Testis (tissue), 2 donors: ENCODE measurements at regions not wholly inside any gene's neighbourhood (a gene's known extent, or its start where the extent isn't known, plus 50 kb on each side); places are given as distances from the start of the nearest gene placed in this dataset.

ENCODE experiments used
- DNase-seq: peaks from one replicate; pipeline ENCODE4 v3.0.0-alpha.2; 2019
- H3K27ac ChIP-seq, 2 donors: fragments of 200-600 bp; sonication (generic); one replicate each; pipeline ENCODE4 v1.5.1; 2019
- H3K27me3 ChIP-seq: fragments of 200-600 bp; sonication (generic); one replicate; pipeline ENCODE4 v1.5.1; 2019
- H3K36me3 ChIP-seq: fragments of 200-600 bp; sonication (generic); one replicate; pipeline ENCODE4 v1.5.1; 2017; ENCODE audit warnings: low read depth; ENCODE audit errors: missing control alignments
- H3K4me1 ChIP-seq: fragments of 200-600 bp; sonication (generic); one replicate; pipeline ENCODE4 v1.5.1; 2019
- H3K4me3 ChIP-seq, 2 donors: fragments of 200-600 bp; sonication (generic); one replicate each; pipeline ENCODE4 v1.5.1; 2017 to 2019
- H3K9me3 ChIP-seq: fragments of 200-600 bp; sonication (generic); one replicate; pipeline ENCODE4 v1.5.1; 2017
- POLR2A ChIP-seq: fragments of 450-650 bp; IDR thresholded peaks from one replicate; pipeline ENCODE4 v1.6.1; 2017; ENCODE audit warnings: antibody characterized with exemption, mild to moderate bottlenecking, moderate library complexity
- WGBS, 2 donors: methylation state at CpG; one replicate each; pipeline ENCODE4 v1.1.5; 2018; 5-methylcytosine and 5-hydroxymethylcytosine counted together
- intact Hi-C: fragments of 100-400 bp; cut with DNase I; formaldehyde crosslinking; loops from one replicate; pipeline ENCODE4 v1.15.1; 2023; ENCODE audit warnings: low total_unique reads
- TF ChIP-seq, protein P1 (sequence below), 3 experiments: fragments of 450-650 bp in 2 of 3; fragments of 200-600 bp in 1 of 3; sonication (generic) in 1 of 3; IDR thresholded peaks; one replicate each; pipeline ENCODE4 v1.5.1; 2016 to 2019; ENCODE audit warnings: antibody characterized with exemption in 3 of 3, mild to moderate bottlenecking in 2 of 3, moderate library complexity in 1 of 3

DNA sequence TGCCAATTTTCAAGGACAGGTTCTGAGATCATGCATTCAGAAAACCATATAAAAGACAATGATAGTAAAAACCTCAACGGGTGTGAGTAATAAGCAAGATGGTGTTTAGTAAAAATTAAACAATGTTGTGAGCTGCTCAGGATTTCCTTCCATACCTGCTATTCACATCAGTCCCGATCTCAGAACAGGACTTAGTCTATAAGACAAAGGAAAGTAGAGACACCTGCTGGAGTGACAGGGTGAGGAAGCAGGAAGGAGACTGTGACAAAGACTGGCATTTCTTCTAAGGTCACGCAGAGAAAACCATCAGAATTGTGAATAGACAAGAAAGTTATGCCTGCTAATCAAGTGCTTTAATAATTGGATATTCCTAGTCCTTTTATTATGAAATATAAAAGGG, 648.0 kb downstream of the DACH1 start:
- H3K27me3 ChIP-seq: no peaks in the 10 kb centered on the region
- TF ChIP-seq, protein P1, sequence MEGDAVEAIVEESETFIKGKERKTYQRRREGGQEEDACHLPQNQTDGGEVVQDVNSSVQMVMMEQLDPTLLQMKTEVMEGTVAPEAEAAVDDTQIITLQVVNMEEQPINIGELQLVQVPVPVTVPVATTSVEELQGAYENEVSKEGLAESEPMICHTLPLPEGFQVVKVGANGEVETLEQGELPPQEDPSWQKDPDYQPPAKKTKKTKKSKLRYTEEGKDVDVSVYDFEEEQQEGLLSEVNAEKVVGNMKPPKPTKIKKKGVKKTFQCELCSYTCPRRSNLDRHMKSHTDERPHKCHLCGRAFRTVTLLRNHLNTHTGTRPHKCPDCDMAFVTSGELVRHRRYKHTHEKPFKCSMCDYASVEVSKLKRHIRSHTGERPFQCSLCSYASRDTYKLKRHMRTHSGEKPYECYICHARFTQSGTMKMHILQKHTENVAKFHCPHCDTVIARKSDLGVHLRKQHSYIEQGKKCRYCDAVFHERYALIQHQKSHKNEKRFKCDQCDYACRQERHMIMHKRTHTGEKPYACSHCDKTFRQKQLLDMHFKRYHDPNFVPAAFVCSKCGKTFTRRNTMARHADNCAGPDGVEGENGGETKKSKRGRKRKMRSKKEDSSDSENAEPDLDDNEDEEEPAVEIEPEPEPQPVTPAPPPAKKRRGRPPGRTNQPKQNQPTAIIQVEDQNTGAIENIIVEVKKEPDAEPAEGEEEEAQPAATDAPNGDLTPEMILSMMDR (IDR thresholded peaks at IDR 0.05): no peak
- TF ChIP-seq POLR2A: no peak
- 76 to 82% methylated on average over 3 of the region's 3 CpGs for WGBS, 2 donors
- intact Hi-C loops: no loop called here
- H3K36me3 ChIP-seq: no peaks in the 10 kb centered on the region
- no peak for DNase-seq
- no peak overlapping the region for H3K4me3 ChIP-seq
- H3K27ac ChIP-seq: no peak overlapping the region
- H3K9me3 ChIP-seq: no peaks in the 10 kb centered on the region
- no peaks in the 10 kb centered on the region for H3K4me1 ChIP-seq

GRCh38 chr13:71217827-71218226, 649.2 kb downstream of the DACH1 start:
- no peak for TF ChIP-seq POLR2A
- 92 to 94% methylated on average over 3 of the region's 3 CpGs for WGBS, 2 donors
- Histone ChIP-seq H3K27ac (no peak overlapping the region), H3K9me3 (no peaks in the 10 kb centered on the region), H3K36me3 (no peaks in the 10 kb centered on the region), H3K4me3 (no peak overlapping the region), H3K27me3 (no peaks in the 10 kb centered on the region), H3K4me1 (no peaks in the 10 kb centered on the region)
- no peak for DNase-seq
- intact Hi-C loops: no loop called here

DNA sequence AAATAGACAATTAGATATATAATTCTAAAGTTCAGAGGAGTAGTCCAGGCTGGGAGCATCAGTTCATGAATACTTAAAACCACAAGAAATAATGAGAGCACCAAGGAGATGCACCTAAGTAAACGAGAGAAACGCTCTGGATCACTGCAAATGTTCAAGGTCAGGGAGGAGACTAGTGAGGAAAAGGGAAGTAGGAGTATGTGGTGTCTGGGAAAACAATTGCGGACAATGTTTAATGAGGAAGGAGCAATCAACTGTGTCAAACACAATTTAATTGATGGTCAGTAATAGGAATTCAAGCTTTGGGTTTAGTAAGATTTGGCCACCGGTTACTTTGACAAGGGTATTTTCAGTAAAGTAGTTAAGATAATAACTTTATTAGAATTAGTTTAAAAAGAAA, 652.2 kb downstream of the DACH1 start:
- intact Hi-C loops: no loop called here
- no peaks in the 10 kb centered on the region for H3K36me3 ChIP-seq

DNA sequence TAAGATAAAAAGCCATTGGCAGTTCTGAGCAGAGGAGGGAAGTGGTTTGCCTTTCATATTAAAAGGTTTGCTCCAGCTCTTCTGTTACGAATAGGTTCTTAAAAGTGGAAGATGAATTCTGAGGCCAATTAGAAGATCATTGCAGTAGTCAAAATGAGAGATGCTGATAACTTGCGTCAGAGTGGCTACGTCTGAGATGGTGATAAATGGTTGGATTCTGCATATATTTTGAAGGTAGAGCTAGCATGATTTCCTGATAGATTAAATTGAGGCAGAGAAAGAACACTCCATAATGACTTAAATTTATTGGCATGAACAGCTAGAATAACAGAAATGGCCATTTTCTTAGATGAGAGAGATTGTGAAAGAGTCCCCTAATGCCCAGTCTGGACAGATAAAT, 652.6 kb downstream of the DACH1 start:
- no peak overlapping the region for H3K27ac ChIP-seq
- intact Hi-C loops: no loop called here
- H3K27me3 ChIP-seq: no peaks in the 10 kb centered on the region
- no peaks in the 10 kb centered on the region for H3K36me3 ChIP-seq
- DNase-seq: no peak
- TF ChIP-seq, protein P1 (IDR thresholded peaks at IDR 0.05): no peak
- H3K4me3 ChIP-seq: no peak overlapping the region
- no peaks in the 10 kb centered on the region for H3K4me1 ChIP-seq
- H3K9me3 ChIP-seq: no peaks in the 10 kb centered on the region
- 70 to 81% methylated on average over 3 of the region's 3 CpGs for WGBS, 2 donors

More for the DNA sequence above, 652.2 kb downstream of the DACH1 start:
- no peak for DNase-seq
- Histone ChIP-seq H3K4me1 (no peaks in the 10 kb centered on the region), H3K4me3 (no peak overlapping the region), H3K27me3 (no peaks in the 10 kb centered on the region), H3K27ac (no peak overlapping the region), H3K9me3 (no peaks in the 10 kb centered on the region)
- TF ChIP-seq, protein P1 (IDR thresholded peaks at IDR 0.05): no peak
- 26 to 32% methylated on average over 4 of the region's 4 CpGs for WGBS, 2 donors

- 82 to 87% methylated on average over 2 of the region's 2 CpGs for WGBS, 2 donors
- intact Hi-C loops: no loop called here
- TF ChIP-seq, protein P1 (IDR thresholded peaks at IDR 0.05): no peak
- no peak for TF ChIP-seq POLR2A
- no peaks in the 10 kb centered on the region for H3K4me1 ChIP-seq
- no peaks in the 10 kb centered on the region for H3K36me3 ChIP-seq
- H3K27ac ChIP-seq: no peak overlapping the region
- H3K9me3 ChIP-seq: no peaks in the 10 kb centered on the region
- H3K27me3 ChIP-seq: no peaks in the 10 kb centered on the region
- no peak for DNase-seq
- H3K4me3 ChIP-seq: no peak overlapping the region
These were observed 653.7 kb downstream of the DACH1 start for GRCh38 chr13:71213252-71213821.
